ENCODE measurements at regions not wholly inside any gene's neighbourhood (a gene's known extent, or its start where the extent isn't known, plus 50 kb on each side); places are given as distances from the start of the nearest gene placed in this dataset.

GRCh38 chr1:114324662-114324965 lies 170.9 kb upstream of the SYT6 start:
- TF ChIP-seq EZH2 (IDR thresholded peaks at IDR 0.05; ENCODE audit: low read length, unreplicated experiment): no peak
- TF ChIP-seq, protein P1, sequence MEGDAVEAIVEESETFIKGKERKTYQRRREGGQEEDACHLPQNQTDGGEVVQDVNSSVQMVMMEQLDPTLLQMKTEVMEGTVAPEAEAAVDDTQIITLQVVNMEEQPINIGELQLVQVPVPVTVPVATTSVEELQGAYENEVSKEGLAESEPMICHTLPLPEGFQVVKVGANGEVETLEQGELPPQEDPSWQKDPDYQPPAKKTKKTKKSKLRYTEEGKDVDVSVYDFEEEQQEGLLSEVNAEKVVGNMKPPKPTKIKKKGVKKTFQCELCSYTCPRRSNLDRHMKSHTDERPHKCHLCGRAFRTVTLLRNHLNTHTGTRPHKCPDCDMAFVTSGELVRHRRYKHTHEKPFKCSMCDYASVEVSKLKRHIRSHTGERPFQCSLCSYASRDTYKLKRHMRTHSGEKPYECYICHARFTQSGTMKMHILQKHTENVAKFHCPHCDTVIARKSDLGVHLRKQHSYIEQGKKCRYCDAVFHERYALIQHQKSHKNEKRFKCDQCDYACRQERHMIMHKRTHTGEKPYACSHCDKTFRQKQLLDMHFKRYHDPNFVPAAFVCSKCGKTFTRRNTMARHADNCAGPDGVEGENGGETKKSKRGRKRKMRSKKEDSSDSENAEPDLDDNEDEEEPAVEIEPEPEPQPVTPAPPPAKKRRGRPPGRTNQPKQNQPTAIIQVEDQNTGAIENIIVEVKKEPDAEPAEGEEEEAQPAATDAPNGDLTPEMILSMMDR (conservative IDR thresholded peaks at IDR 0.05; ENCODE audit: low read depth, low read length): no peak
